ENCODE measurements at regions not wholly inside any gene's neighbourhood (a gene's known extent, or its start where the extent isn't known, plus 50 kb on each side); places are given as distances from the start of the nearest gene placed in this dataset.

GRCh38 chr5:5929291-5930020 is 448.9 kb downstream of the MED10 start:
- no peak for TF ChIP-seq EP300 (IDR thresholded peaks at IDR 0.05)
- no peak for TF ChIP-seq POLR2A (IDR thresholded peaks at IDR 0.05)
- no peak for TF ChIP-seq CTCF (IDR thresholded peaks at IDR 0.05)
- TF ChIP-seq POLR2AphosphoS5 (IDR thresholded peaks at IDR 0.05) = no peak
- Histone ChIP-seq H3K4me3 (no peak overlapping the region), H3K4me1 (no peaks in the 10 kb centered on the region), H3K27me3 (no peaks in the 10 kb centered on the region), H3K9me3 (no peaks in the 10 kb centered on the region), H3K27ac (no peak overlapping the region), H3K36me3 (no peaks in the 10 kb centered on the region)
- intact Hi-C loops (cut with DNase I) = no loop called here
- no peak for DNase-seq
- 54 to 59% methylated on average over 7 of the region's 7 CpGs for WGBS, 2 donors

GRCh38 chr5:5925191-5925590 is 453.2 kb downstream of the MED10 start:
- Histone ChIP-seq H3K4me1 (no peaks in the 10 kb centered on the region), H3K27me3 (no peaks in the 10 kb centered on the region), H3K36me3 (no peaks in the 10 kb centered on the region), H3K9me3 (no peaks in the 10 kb centered on the region), H3K4me3 (no peak overlapping the region), H3K27ac (no peak overlapping the region)
- TF ChIP-seq POLR2AphosphoS5 (IDR thresholded peaks at IDR 0.05) (no peak), POLR2A (IDR thresholded peaks at IDR 0.05) (no peak), CTCF (IDR thresholded peaks at IDR 0.05) (no peak), EP300 (IDR thresholded peaks at IDR 0.05) (no peak)
- DNase-seq = no peak
- intact Hi-C loops (cut with DNase I) = no loop called here
- 79 to 83% methylated on average over 7 of the region's 7 CpGs for WGBS, 2 donors

GRCh38 chr5:5919411-5919810 is 458.9 kb downstream of the MED10 start:
- Histone ChIP-seq H3K4me1 (no peaks in the 10 kb centered on the region), H3K36me3 (no peaks in the 10 kb centered on the region), H3K9me3 (no peaks in the 10 kb centered on the region), H3K4me3 (no peak overlapping the region), H3K27ac (no peak overlapping the region), H3K27me3 (no peaks in the 10 kb centered on the region)
- no peak for TF ChIP-seq CTCF (IDR thresholded peaks at IDR 0.05)
- TF ChIP-seq POLR2A (IDR thresholded peaks at IDR 0.05) = no peak
- TF ChIP-seq EP300 (IDR thresholded peaks at IDR 0.05) = no peak
- no peak for TF ChIP-seq POLR2AphosphoS5 (IDR thresholded peaks at IDR 0.05)
- no peak for DNase-seq
- WGBS, 2 donors = 51 to 74% methylated on average over 2 of the region's 2 CpGs
- intact Hi-C loops (cut with DNase I) = no loop called here

- no peak for DNase-seq
- no peaks in the 10 kb centered on the region for H3K9me3 ChIP-seq
- no peak overlapping the region for H3K27ac ChIP-seq
- intact Hi-C loops (cut with DNase I) = no loop called here
- H3K4me1 ChIP-seq = no peaks in the 10 kb centered on the region
- H3K27me3 ChIP-seq = no peaks in the 10 kb centered on the region
- H3K36me3 ChIP-seq = no peaks in the 10 kb centered on the region
- WGBS, 2 donors = 70 to 81% methylated on average over 3 of the region's 3 CpGs
- H3K4me3 ChIP-seq = no peak overlapping the region
- no peak for TF ChIP-seq CTCF (IDR thresholded peaks at IDR 0.05)
- TF ChIP-seq EP300 (IDR thresholded peaks at IDR 0.05) = no peak
- no peak for TF ChIP-seq POLR2A (IDR thresholded peaks at IDR 0.05)
- TF ChIP-seq POLR2AphosphoS5 (IDR thresholded peaks at IDR 0.05) = no peak
These were observed 471.6 kb downstream of the MED10 start for GRCh38 chr5:5906778-5907177.

GRCh38 chr5:5905186-5905585 is 473.2 kb downstream of the MED10 start:
- 76 to 82% methylated on average over 2 of the region's 2 CpGs for WGBS, 2 donors
- H3K4me3 ChIP-seq = no peak overlapping the region
- no peaks in the 10 kb centered on the region for H3K27me3 ChIP-seq
- TF ChIP-seq POLR2A (IDR thresholded peaks at IDR 0.05) = no peak
- TF ChIP-seq CTCF (IDR thresholded peaks at IDR 0.05) = no peak
- no peak for TF ChIP-seq EP300 (IDR thresholded peaks at IDR 0.05)
- no peak for TF ChIP-seq POLR2AphosphoS5 (IDR thresholded peaks at IDR 0.05)
- no peaks in the 10 kb centered on the region for H3K36me3 ChIP-seq
- H3K4me1 ChIP-seq = no peaks in the 10 kb centered on the region
- no peak overlapping the region for H3K27ac ChIP-seq
- H3K9me3 ChIP-seq = no peaks in the 10 kb centered on the region
- no peak for DNase-seq
- intact Hi-C loops (cut with DNase I) = no loop called here

Data from sigmoid colon (tissue), 6 donors.